Adrenal gland (tissue), 9 donors: ENCODE measurements at regions not wholly inside any gene's neighbourhood (a gene's known extent, or its start where the extent isn't known, plus 50 kb on each side); places are given as distances from the start of the nearest gene placed in this dataset.

Experiments
- DNase-seq, 7 donors: peaks; one replicate each; pipeline ENCODE4 v3.0.0-alpha.2; 2019 to 2020
- H3K27ac ChIP-seq, 5 donors: fragments of 200-600 bp; sonication (generic) in 4 of 5; 1 replicate in 3 of 5; 2 replicates in 2 of 5; pipeline versions ENCODE4 v1.5.1 to v1.8.0; 2016 to 2020; ENCODE audit warnings: mild to moderate bottlenecking in 1 of 5
- H3K27me3 ChIP-seq: fragments of 200-600 bp; 2 replicates; pipeline ENCODE4 v1.8.0; 2021
- H3K36me3 ChIP-seq, 2 donors: fragments of 200-600 bp; replicated peaks in 1 of 2; 1 replicate in 1 of 2; 2 replicates in 1 of 2; pipeline versions ENCODE4 v1.5.1 to v1.8.0; 2018 to 2022
- H3K4me1 ChIP-seq, 2 donors: fragments of 200-600 bp; replicated peaks in 1 of 2; 1 replicate in 1 of 2; 2 replicates in 1 of 2; pipeline versions ENCODE4 v1.5.1 to v1.8.0; 2018 to 2021
- H3K4me3 ChIP-seq, 4 donors: fragments of 200-600 bp; sonication (generic) in 3 of 4; one replicate each; pipeline ENCODE4 v1.5.1; 2016 to 2018
- H3K9me3 ChIP-seq, 3 donors: fragments of 200-600 bp; sonication (generic) in 1 of 3; replicated peaks in 1 of 3; 1 replicate in 2 of 3; 2 replicates in 1 of 3; pipeline versions ENCODE4 v1.5.1 to v1.8.0; 2016 to 2021
- CTCF ChIP-seq, 6 experiments: fragments of 450-650 bp in 4 of 6; fragments of 200-600 bp in 2 of 6; sonication (generic) in 1 of 6; IDR thresholded peaks; 1 replicate in 5 of 6; 2 replicates in 1 of 6; pipeline versions ENCODE4 v1.5.1 to v1.8.0; 2016 to 2021; ENCODE audit warnings: antibody characterized with exemption in 6 of 6, mild to moderate bottlenecking in 2 of 6, moderate library complexity in 1 of 6
- POLR2A ChIP-seq, 2 donors: fragments of 450-650 bp; IDR thresholded peaks; one replicate each; pipeline ENCODE4 v1.6.1; 2017; ENCODE audit warnings: antibody characterized with exemption in 2 of 2, mild to moderate bottlenecking in 2 of 2, moderate library complexity in 1 of 2
- WGBS, 4 donors: extraction: QIAGEN DNeasy Blood & Tissue Kit in 2 of 4; methylation state at CpG; one replicate each; pipeline versions ENCODE4 v1.1.5 to v1.1.7; 2013 to 2017; 5-methylcytosine and 5-hydroxymethylcytosine counted together
- intact Hi-C, 2 donors: fragments of 100-400 bp; cut with DNase I; formaldehyde crosslinking; loops; one replicate each; pipeline versions ENCODE4 v1.14.1 to v1.15.0; 2022 to 2023
- donor health status: healthy with polysubstance abuse.
- donor health status: Bipolar disorder and iron deficiency.
- donor health status: DM: yes; HTN: yes; CAD: no.
- donor health status: DM: no; HTN: no; CAD: no.
- donor health status: DM: no; HTN: no; CAD: no.

- no peaks in the 10 kb centered on the region for H3K9me3 ChIP-seq
- H3K4me1 ChIP-seq: no peaks in the 10 kb centered on the region
- no peak overlapping the region for H3K27ac ChIP-seq
- no peaks in the 10 kb centered on the region for H3K36me3 ChIP-seq
- intact Hi-C loops: no loop called here
- H3K27me3 ChIP-seq: no peaks in the 10 kb centered on the region
- WGBS, 4 donors: 77 to 86% (median 81%) methylated on average over 4 of the region's 4 CpGs
- no peak for DNase-seq
- no peak for TF ChIP-seq CTCF (IDR thresholded peaks at IDR 0.05)
- H3K4me3 ChIP-seq: no peak overlapping the region
These were observed 373.1 kb upstream of the SLCO3A1 start for GRCh38 chr15:91480426-91480825.

GRCh38 chr15:91482799-91483198, 370.7 kb upstream of the SLCO3A1 start:
- Histone ChIP-seq H3K4me1 (no peaks in the 10 kb centered on the region), H3K27ac (no peak overlapping the region), H3K27me3 (no peaks in the 10 kb centered on the region), H3K9me3 (no peaks in the 10 kb centered on the region), H3K4me3 (no peak overlapping the region), H3K36me3 (no peaks in the 10 kb centered on the region)
- no peak for DNase-seq
- TF ChIP-seq POLR2A (IDR thresholded peaks at IDR 0.05) (no peak), CTCF (IDR thresholded peaks at IDR 0.05) (no peak)
- intact Hi-C loops: no loop called here
- WGBS, 4 donors: 65 to 74% (median 65%) methylated on average over 1 of the region's 1 CpG

GRCh38 chr15:91484141-91484540, 369.4 kb upstream of the SLCO3A1 start:
- no peaks in the 10 kb centered on the region for H3K9me3 ChIP-seq
- no peaks in the 10 kb centered on the region for H3K4me1 ChIP-seq
- H3K36me3 ChIP-seq: no peaks in the 10 kb centered on the region
- TF ChIP-seq POLR2A (IDR thresholded peaks at IDR 0.05): no peak
- TF ChIP-seq CTCF (IDR thresholded peaks at IDR 0.05): no peak
- intact Hi-C loops: no loop called here
- H3K27ac ChIP-seq: no peak overlapping the region
- H3K4me3 ChIP-seq: no peak overlapping the region
- DNase-seq: no peak
- no peaks in the 10 kb centered on the region for H3K27me3 ChIP-seq
- 79 to 88% (median 83%) methylated on average over 1 of the region's 1 CpG for WGBS, 4 donors

GRCh38 chr15:91488452-91488851, 365.1 kb upstream of the SLCO3A1 start:
- no peak for DNase-seq
- H3K36me3 ChIP-seq: no peaks in the 10 kb centered on the region
- intact Hi-C loops: no loop called here
- TF ChIP-seq CTCF (IDR thresholded peaks at IDR 0.05) (no peak), POLR2A (IDR thresholded peaks at IDR 0.05) (no peak)
- H3K4me3 ChIP-seq: no peak overlapping the region
- no peaks in the 10 kb centered on the region for H3K4me1 ChIP-seq
- 63 to 80% (median 72%) methylated on average over 4 of the region's 4 CpGs for WGBS, 4 donors
- H3K27me3 ChIP-seq: no peaks in the 10 kb centered on the region
- no peaks in the 10 kb centered on the region for H3K9me3 ChIP-seq
- H3K27ac ChIP-seq: no peak overlapping the region
